ENCODE measurements at regions not wholly inside any gene's neighbourhood (a gene's known extent, or its start where the extent isn't known, plus 50 kb on each side); places are given as distances from the start of the nearest gene placed in this dataset.
A peak's percentile ranks its signal among the peaks of the same experiment; 100 is the strongest.

GRCh38 chr5:61916621-61917620 is 389.1 kb upstream of the KIF2A start:
- no peak for DNase-seq

GRCh38 chr5:61918611-61919010 is 387.4 kb upstream of the KIF2A start:
- DNase-seq = no peak

GRCh38 chr5:61919920-61920319 is 386.1 kb upstream of the KIF2A start:
- no peak for DNase-seq

- DNase-seq = no peak
Observed at GRCh38 chr5:61924251-61924650, 381.8 kb upstream of the KIF2A start.

- DNase-seq = no peak
Observed at GRCh38 chr5:61926911-61927310, 379.1 kb upstream of the KIF2A start.

GRCh38 chr5:61931236-61931635 is 374.8 kb upstream of the KIF2A start:
- DNase-seq = no peak

- DNase-seq = peak; percentile 20
Observed at GRCh38 chr5:61933787-61934626, 372.0 kb upstream of the KIF2A start.

GRCh38 chr5:61941637-61942036 is 364.4 kb upstream of the KIF2A start:
- no peak for DNase-seq

GRCh38 chr5:61942462-61943049 is 363.4 kb upstream of the KIF2A start:
- DNase-seq = no peak

- no peak for DNase-seq
Observed at GRCh38 chr5:61943713-61944112, 362.3 kb upstream of the KIF2A start.

- DNase-seq = no peak
Observed at GRCh38 chr5:61948151-61948550, 357.9 kb upstream of the KIF2A start.

- DNase-seq = no peak
Observed at GRCh38 chr5:61949054-61949678, 356.8 kb upstream of the KIF2A start.

GRCh38 chr5:61949679-61950435 is 356.1 kb upstream of the KIF2A start:
- DNase-seq = no peak

GRCh38 chr5:61951295-61951694 is 354.7 kb upstream of the KIF2A start:
- no peak for DNase-seq

- no peak for DNase-seq
Observed at GRCh38 chr5:61953913-61954312, 352.1 kb upstream of the KIF2A start.

GRCh38 chr5:61964201-61964600 is 341.8 kb upstream of the KIF2A start:
- no peak for DNase-seq

GRCh38 chr5:61965069-61965468 is 340.9 kb upstream of the KIF2A start:
- no peak for DNase-seq

GRCh38 chr5:61965490-61965889 is 340.5 kb upstream of the KIF2A start:
- no peak for DNase-seq

GRCh38 chr5:61966296-61966955 is 339.6 kb upstream of the KIF2A start:
- no peak for DNase-seq

- no peak for DNase-seq
Observed at GRCh38 chr5:61966997-61967396, 339.0 kb upstream of the KIF2A start.

- no peak for DNase-seq
Observed at GRCh38 chr5:61967681-61968080, 338.3 kb upstream of the KIF2A start.

GRCh38 chr5:61969347-61969746 is 336.7 kb upstream of the KIF2A start:
- DNase-seq = no peak
